NB4 (cell line): ENCODE measurements at regions not wholly inside any gene's neighbourhood (a gene's known extent, or its start where the extent isn't known, plus 50 kb on each side); places are given as distances from the start of the nearest gene placed in this dataset.

Experiments
- MYC ChIP-seq: IDR thresholded peaks from 2 replicates; pipeline ENCODE4 v1.6.1; 2011; ENCODE audit warnings: low read depth, low read length
- POLR2A ChIP-seq: IDR thresholded peaks from 2 replicates; pipeline ENCODE4 v1.6.1; 2011; ENCODE audit warnings: mild to moderate bottlenecking; ENCODE audit not compliant: insufficient read length; ENCODE audit errors: extremely low read depth
- TF ChIP-seq, protein P1 (sequence below): IDR thresholded peaks from one replicate; pipeline ENCODE4 v1.5.1; 2012; ENCODE audit warnings: low read depth, low read length
- TF ChIP-seq, protein P2 (sequence below): IDR thresholded peaks from 2 replicates; pipeline ENCODE4 v1.6.1; 2011; ENCODE audit warnings: low read depth, low read length

- TF ChIP-seq, protein P1, sequence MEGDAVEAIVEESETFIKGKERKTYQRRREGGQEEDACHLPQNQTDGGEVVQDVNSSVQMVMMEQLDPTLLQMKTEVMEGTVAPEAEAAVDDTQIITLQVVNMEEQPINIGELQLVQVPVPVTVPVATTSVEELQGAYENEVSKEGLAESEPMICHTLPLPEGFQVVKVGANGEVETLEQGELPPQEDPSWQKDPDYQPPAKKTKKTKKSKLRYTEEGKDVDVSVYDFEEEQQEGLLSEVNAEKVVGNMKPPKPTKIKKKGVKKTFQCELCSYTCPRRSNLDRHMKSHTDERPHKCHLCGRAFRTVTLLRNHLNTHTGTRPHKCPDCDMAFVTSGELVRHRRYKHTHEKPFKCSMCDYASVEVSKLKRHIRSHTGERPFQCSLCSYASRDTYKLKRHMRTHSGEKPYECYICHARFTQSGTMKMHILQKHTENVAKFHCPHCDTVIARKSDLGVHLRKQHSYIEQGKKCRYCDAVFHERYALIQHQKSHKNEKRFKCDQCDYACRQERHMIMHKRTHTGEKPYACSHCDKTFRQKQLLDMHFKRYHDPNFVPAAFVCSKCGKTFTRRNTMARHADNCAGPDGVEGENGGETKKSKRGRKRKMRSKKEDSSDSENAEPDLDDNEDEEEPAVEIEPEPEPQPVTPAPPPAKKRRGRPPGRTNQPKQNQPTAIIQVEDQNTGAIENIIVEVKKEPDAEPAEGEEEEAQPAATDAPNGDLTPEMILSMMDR = no peak
- TF ChIP-seq POLR2A (no peak), MYC (no peak)
- TF ChIP-seq, protein P2, sequence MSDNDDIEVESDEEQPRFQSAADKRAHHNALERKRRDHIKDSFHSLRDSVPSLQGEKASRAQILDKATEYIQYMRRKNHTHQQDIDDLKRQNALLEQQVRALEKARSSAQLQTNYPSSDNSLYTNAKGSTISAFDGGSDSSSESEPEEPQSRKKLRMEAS = no peak
Measured at GRCh38 chr7:12157517-12157916, 53.6 kb upstream of the TMEM106B start.
